Osteocyte (in vitro differentiated cells): ENCODE measurements at regions not wholly inside any gene's neighbourhood (a gene's known extent, or its start where the extent isn't known, plus 50 kb on each side); places are given as distances from the start of the nearest gene placed in this dataset.

Experiments used
- DNase-seq: peaks from one replicate; pipeline ENCODE4 v3.0.0; 2021; ENCODE audit warnings: mixed read lengths; ENCODE audit not compliant: unreplicated experiment; ENCODE audit errors: extremely low spot score
- H3K27ac Mint-ChIP-seq: one replicate; pipeline ENCODE4 v1.8.0; 2021; ENCODE audit warnings: mild to moderate bottlenecking, mixed read lengths; ENCODE audit not compliant: unreplicated experiment
- H3K27me3 Mint-ChIP-seq: one replicate; pipeline ENCODE4 v1.8.0; 2021; ENCODE audit warnings: mixed read lengths; ENCODE audit not compliant: unreplicated experiment
- H3K36me3 Mint-ChIP-seq: one replicate; pipeline ENCODE4 v1.8.0; 2021; ENCODE audit warnings: mixed read lengths; ENCODE audit not compliant: unreplicated experiment
- H3K4me1 Mint-ChIP-seq: one replicate; pipeline ENCODE4 v1.8.0; 2021; ENCODE audit warnings: mixed read lengths; ENCODE audit not compliant: unreplicated experiment
- H3K4me3 Mint-ChIP-seq: one replicate; pipeline ENCODE4 v1.8.0; 2021; ENCODE audit warnings: mild to moderate bottlenecking, moderate library complexity, mixed read lengths; ENCODE audit not compliant: unreplicated experiment
- H3K9me3 Mint-ChIP-seq: one replicate; pipeline ENCODE4 v1.8.0; 2021; ENCODE audit warnings: mixed read lengths; ENCODE audit not compliant: unreplicated experiment
- CTCF ChIP-seq: fragments of 200-600 bp; sonication (generic); IDR thresholded peaks from 2 replicates; pipeline ENCODE4 v1.5.0; 2021; ENCODE audit warnings: antibody characterized with exemption, mild to moderate bottlenecking, moderate library complexity

DNA sequence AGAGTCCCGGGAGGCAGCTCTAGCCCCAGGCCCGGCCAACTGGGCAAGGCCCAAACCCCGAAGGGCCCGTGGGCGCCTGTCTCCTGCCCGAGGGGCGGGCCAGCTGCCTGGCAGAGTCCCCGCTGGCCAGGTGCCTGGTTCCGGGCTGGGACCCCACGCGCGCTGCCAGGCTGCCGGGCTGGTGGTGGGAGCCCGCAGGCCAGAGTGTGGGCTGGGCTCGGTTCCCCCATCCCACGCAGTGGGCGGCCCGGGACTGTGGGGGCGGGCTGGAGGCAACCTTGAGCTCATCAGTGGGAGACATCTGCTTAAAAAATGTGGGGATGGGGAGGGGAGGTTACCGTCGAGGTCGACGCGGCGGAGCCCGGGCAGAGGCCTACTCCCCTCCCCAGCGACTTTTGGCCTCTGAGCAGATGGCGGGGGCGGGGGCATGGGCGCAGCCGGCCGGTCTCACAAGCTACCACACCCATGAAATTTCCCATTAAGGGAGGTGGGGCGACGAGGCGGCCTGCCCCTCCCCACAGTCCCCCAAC is 176.4 kb upstream of the GSE1 start:
- DNase-seq, result no peak
- no peaks in the 10 kb centered on the region for H3K9me3 Mint-ChIP-seq
- no peak overlapping the region for H3K4me3 Mint-ChIP-seq
- H3K27ac Mint-ChIP-seq, result no peak overlapping the region
- no peaks in the 10 kb centered on the region for H3K36me3 Mint-ChIP-seq
- TF ChIP-seq CTCF, result no peak
- H3K27me3 Mint-ChIP-seq, result no peaks in the 10 kb centered on the region
- H3K4me1 Mint-ChIP-seq, result peaks cover 15% of the 10 kb centered on the region

DNA sequence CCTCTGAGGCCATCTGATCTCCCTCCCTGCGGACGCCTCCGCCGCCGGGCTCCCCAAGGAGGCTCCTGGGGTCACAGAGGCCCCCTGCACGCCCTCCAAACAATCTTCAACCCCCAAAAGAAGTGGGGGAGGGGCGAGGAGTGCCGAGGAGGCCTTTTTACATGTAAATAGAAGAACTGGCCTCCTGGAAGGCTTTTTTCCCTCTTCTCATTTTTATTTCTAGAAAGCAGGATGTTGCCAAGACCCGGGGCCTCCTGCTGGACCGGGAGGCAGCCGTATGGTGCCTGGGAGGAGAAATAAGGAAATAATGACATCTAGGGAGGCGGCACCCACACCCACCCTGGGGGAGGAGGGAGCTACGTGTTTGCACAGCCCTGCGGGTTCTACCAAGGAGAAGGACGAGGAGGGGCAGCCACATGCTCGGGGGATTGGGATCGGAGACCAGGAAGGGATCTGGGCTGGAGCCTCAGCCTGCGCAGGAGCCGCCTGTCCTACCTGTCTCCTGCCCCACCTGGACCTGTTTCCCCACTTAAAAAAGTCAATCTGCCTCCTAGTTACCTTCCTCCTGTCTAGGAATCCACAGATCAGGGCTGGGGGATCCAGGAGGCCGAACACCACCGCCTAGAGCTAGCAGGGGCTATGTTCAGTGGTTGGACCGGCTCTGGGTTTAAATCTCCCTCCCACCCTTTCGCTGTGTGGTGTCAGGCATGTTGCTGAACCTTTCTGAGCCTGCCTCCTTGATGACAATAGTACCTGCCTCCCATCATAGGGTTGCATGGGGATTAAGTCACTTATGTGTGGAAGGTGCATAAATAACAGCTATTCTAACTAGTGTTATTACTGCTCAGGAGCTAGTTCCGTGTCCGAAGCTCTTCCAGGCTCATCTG is 175.7 kb upstream of the GSE1 start:
- no peak for DNase-seq
- Mint-ChIP-seq H3K36me3 (no peaks in the 10 kb centered on the region), H3K4me1 (peaks cover 15% of the 10 kb centered on the region), H3K27ac (peak overlapping the region; percentile 59), H3K9me3 (no peaks in the 10 kb centered on the region), H3K4me3 (no peak overlapping the region), H3K27me3 (no peaks in the 10 kb centered on the region)
- no peak for TF ChIP-seq CTCF

DNA sequence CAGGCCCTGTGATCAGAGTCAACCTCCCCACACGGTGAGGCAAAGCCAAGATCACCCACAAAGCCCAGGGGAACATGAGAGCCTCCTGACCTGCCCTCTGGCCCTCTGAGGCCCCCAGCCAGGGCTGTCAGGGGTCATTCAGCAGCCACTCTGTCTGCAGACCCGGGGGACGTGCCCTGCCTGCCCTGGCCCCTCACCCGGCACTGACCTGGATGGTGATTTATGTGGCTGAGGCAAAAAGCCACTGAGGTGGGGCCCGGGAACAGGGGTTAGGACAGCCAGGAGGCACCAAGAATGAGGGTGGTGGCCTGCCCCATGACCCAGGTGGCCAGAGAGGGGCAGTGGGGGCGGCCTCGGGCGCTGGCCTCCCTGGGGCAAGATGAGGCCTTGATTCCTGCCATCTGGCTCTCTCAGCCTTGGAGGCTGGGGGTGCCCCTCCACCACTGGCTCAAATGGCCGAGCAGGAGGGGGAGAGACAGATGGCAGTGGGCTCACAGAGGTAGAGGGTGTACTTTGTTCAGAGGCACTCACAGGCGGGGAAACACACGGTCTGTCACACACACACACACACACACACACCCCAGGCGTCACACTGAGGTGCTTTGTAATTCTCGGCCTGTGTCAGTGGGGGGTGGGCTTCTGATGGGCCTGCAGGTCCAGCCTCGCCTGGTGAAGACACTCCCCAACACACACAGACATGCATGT is 174.0 kb upstream of the GSE1 start:
- H3K9me3 Mint-ChIP-seq, result no peaks in the 10 kb centered on the region
- no peaks in the 10 kb centered on the region for H3K27me3 Mint-ChIP-seq
- peaks cover 15% of the 10 kb centered on the region for H3K4me1 Mint-ChIP-seq
- H3K27ac Mint-ChIP-seq, result no peak overlapping the region
- DNase-seq, result no peak
- no peak overlapping the region for H3K4me3 Mint-ChIP-seq
- TF ChIP-seq CTCF, result no peak
- H3K36me3 Mint-ChIP-seq, result no peaks in the 10 kb centered on the region

GRCh38 chr16:85440744-85441143 is 172.4 kb upstream of the GSE1 start:
- H3K9me3 Mint-ChIP-seq, result no peaks in the 10 kb centered on the region
- no peaks in the 10 kb centered on the region for H3K27me3 Mint-ChIP-seq
- no peaks in the 10 kb centered on the region for H3K36me3 Mint-ChIP-seq
- no peak for DNase-seq
- peaks cover 15% of the 10 kb centered on the region for H3K4me1 Mint-ChIP-seq
- no peak overlapping the region for H3K27ac Mint-ChIP-seq
- TF ChIP-seq CTCF, result no peak
- H3K4me3 Mint-ChIP-seq, result no peak overlapping the region
